Smooth muscle cell (in vitro differentiated cells): ENCODE measurements at regions not wholly inside any gene's neighbourhood (a gene's known extent, or its start where the extent isn't known, plus 50 kb on each side); places are given as distances from the start of the nearest gene placed in this dataset.

Source experiments
- DNase-seq: peaks from one replicate; lab custom pipeline; 2025; ENCODE audit not compliant: unreplicated experiment; lab: John Stamatoyannopoulos, UW
- H2AFZ ChIP-seq: fragments of 200-600 bp; sonication (generic); 2 replicates; pipeline ENCODE4 v1.6.0; 2016; ENCODE audit warnings: antibody characterized with exemption, low read depth, mild to moderate bottlenecking
- H3F3A ChIP-seq: fragments of 200-600 bp; sonication (generic); 2 replicates; pipeline ENCODE4 v1.6.0; 2017; ENCODE audit warnings: antibody characterized with exemption, low read depth
- H3K27ac ChIP-seq: fragments of 200-600 bp; sonication (generic); 2 replicates; pipeline ENCODE4 v1.5.1; 2016; ENCODE audit warnings: low read depth, mild to moderate bottlenecking
- H3K27me3 ChIP-seq: fragments of 200-600 bp; sonication (generic); 2 replicates; pipeline ENCODE4 v1.6.1; 2016; ENCODE audit warnings: low read depth, mild to moderate bottlenecking
- H3K36me3 ChIP-seq: fragments of 200-600 bp; sonication (generic); 2 replicates; pipeline ENCODE4 v1.5.1; 2016; ENCODE audit warnings: low read depth
- H3K4me1 ChIP-seq: fragments of 200-600 bp; sonication (generic); 2 replicates; pipeline ENCODE4 v1.5.1; 2016; ENCODE audit warnings: low read depth
- H3K4me2 ChIP-seq: fragments of 200-600 bp; sonication (generic); 2 replicates; pipeline ENCODE4 v1.6.0; 2016; ENCODE audit warnings: mild to moderate bottlenecking
- H3K4me3 ChIP-seq: fragments of 200-600 bp; sonication (generic); 2 replicates; pipeline ENCODE4 v1.5.1; 2016; ENCODE audit warnings: mild to moderate bottlenecking
- H3K79me2 ChIP-seq: fragments of 200-600 bp; sonication (generic); 2 replicates; pipeline ENCODE4 v1.6.0; 2016; ENCODE audit warnings: low read depth, mild to moderate bottlenecking
- H3K9ac ChIP-seq: fragments of 200-600 bp; sonication (generic); 2 replicates; pipeline ENCODE4 v1.6.0; 2016; ENCODE audit warnings: low read depth
- H3K9me3 ChIP-seq: fragments of 200-600 bp; sonication (generic); replicated peaks from 2 replicates; pipeline ENCODE4 v1.5.1; 2016; ENCODE audit warnings: low read depth
- H4K20me1 ChIP-seq: fragments of 200-600 bp; sonication (generic); 2 replicates; pipeline ENCODE4 v1.6.0; 2016; ENCODE audit warnings: low read depth
- WGBS: methylation state at CpG from one replicate; pipeline ENCODE4 v1.1.7; 2016; ENCODE audit warnings: low lambda C conversion rate; 5-methylcytosine and 5-hydroxymethylcytosine counted together
- TF ChIP-seq, protein P1 (sequence below): fragments of 200-600 bp; sonication (generic); IDR thresholded peaks from 2 replicates; pipeline ENCODE4 v1.5.1; 2017; ENCODE audit warnings: borderline replicate concordance, mild to moderate bottlenecking, antibody characterized with exemption; ENCODE audit not compliant: insufficient read depth, poor library complexity, severe bottlenecking

DNA sequence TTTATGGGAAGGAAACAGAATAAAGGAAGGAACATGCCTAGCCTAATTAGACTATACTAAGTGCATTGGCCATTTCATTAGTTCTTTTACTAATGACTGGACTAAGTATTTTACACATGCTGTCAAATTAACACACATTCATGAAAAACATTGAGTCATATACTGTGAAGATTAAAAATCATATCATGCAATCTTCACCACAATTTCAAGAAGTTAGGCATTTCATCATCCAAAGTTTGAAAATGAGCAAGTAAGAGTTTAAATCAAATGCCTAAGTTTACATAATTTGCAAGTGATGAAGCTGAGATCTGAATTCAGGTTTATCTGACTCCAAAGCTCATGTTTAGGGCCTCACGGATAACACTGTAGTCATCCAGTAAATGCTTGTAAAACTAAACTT, 601.0 kb downstream of the PDCD6IP start:
- 77% methylated on average over 1 of the region's 1 CpG for WGBS
- H3K79me2 ChIP-seq: no peaks in the 10 kb centered on the region
- no peak overlapping the region for H3K4me3 ChIP-seq
- H3F3A ChIP-seq: no peaks in the 10 kb centered on the region
- DNase-seq: no peak
- no peak overlapping the region for H2AFZ ChIP-seq
- no peaks in the 10 kb centered on the region for H3K9me3 ChIP-seq
- no peaks in the 10 kb centered on the region for H3K27me3 ChIP-seq
- no peaks in the 10 kb centered on the region for H3K4me1 ChIP-seq
- H4K20me1 ChIP-seq: no peaks in the 10 kb centered on the region
- H3K36me3 ChIP-seq: no peaks in the 10 kb centered on the region
- TF ChIP-seq, protein P1, sequence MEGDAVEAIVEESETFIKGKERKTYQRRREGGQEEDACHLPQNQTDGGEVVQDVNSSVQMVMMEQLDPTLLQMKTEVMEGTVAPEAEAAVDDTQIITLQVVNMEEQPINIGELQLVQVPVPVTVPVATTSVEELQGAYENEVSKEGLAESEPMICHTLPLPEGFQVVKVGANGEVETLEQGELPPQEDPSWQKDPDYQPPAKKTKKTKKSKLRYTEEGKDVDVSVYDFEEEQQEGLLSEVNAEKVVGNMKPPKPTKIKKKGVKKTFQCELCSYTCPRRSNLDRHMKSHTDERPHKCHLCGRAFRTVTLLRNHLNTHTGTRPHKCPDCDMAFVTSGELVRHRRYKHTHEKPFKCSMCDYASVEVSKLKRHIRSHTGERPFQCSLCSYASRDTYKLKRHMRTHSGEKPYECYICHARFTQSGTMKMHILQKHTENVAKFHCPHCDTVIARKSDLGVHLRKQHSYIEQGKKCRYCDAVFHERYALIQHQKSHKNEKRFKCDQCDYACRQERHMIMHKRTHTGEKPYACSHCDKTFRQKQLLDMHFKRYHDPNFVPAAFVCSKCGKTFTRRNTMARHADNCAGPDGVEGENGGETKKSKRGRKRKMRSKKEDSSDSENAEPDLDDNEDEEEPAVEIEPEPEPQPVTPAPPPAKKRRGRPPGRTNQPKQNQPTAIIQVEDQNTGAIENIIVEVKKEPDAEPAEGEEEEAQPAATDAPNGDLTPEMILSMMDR: no peak
- no peak overlapping the region for H3K4me2 ChIP-seq
- no peak overlapping the region for H3K27ac ChIP-seq
- H3K9ac ChIP-seq: no peak overlapping the region

DNA sequence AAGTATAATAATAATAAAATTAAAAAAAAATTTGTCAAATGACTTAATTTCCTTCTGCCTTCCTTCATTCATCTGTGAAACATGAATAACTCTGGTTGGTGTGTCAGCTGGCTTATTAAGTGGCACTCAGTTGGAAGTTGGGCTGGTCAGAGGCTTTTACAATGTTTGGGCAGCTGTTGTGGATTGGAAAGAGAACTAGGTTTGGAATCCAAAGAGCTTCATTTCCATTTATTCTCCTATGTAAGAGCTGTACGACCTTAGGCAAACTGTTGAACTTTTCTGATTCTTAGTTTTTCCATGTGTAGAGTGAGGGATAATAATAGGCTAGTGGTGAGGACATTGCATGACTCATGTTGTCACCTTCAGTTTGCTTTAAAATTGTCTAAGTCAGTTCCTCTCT, 606.7 kb downstream of the PDCD6IP start:
- H3K79me2 ChIP-seq: no peaks in the 10 kb centered on the region
- WGBS: 39% methylated on average over 1 of the region's 1 CpG
- no peaks in the 10 kb centered on the region for H3K9me3 ChIP-seq
- H3K27me3 ChIP-seq: no peaks in the 10 kb centered on the region
- no peak for DNase-seq
- no peak overlapping the region for H3K27ac ChIP-seq
- no peak overlapping the region for H2AFZ ChIP-seq
- no peaks in the 10 kb centered on the region for H3F3A ChIP-seq
- no peak overlapping the region for H3K4me2 ChIP-seq
- no peaks in the 10 kb centered on the region for H3K36me3 ChIP-seq
- TF ChIP-seq, protein P1: no peak
- no peak overlapping the region for H3K4me3 ChIP-seq
- no peaks in the 10 kb centered on the region for H3K4me1 ChIP-seq
- no peak overlapping the region for H3K9ac ChIP-seq
- H4K20me1 ChIP-seq: no peaks in the 10 kb centered on the region

DNA sequence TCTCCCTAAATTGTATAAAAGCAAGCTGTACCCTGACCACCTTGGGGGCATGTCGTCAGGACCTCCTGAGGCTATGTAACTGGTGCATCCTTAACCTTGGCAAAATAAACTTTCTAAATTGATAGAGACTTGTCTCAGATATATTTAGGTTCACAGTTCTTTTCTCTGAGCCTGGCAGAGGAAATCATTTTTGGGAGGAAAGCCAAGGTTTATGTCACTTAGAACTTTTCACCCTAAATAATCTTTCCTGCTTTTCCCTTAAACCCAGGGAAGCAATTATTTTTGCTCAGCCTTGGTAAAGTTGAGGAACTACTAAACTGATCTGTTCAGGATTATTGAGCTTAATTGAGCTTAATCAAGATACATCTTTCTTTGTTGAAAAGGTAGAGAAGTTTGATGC, 608.9 kb downstream of the PDCD6IP start:
- DNase-seq: no peak
- H3K36me3 ChIP-seq: no peaks in the 10 kb centered on the region
- H3K4me1 ChIP-seq: no peaks in the 10 kb centered on the region
- H2AFZ ChIP-seq: no peak overlapping the region
- H3K4me3 ChIP-seq: no peak overlapping the region
- H3F3A ChIP-seq: no peaks in the 10 kb centered on the region
- H3K79me2 ChIP-seq: no peaks in the 10 kb centered on the region
- TF ChIP-seq, protein P1: no peak
- no peak overlapping the region for H3K27ac ChIP-seq
- H3K9ac ChIP-seq: no peak overlapping the region
- no peaks in the 10 kb centered on the region for H4K20me1 ChIP-seq
- no peaks in the 10 kb centered on the region for H3K27me3 ChIP-seq
- no peak overlapping the region for H3K4me2 ChIP-seq
- H3K9me3 ChIP-seq: no peaks in the 10 kb centered on the region
- WGBS: 56% methylated on average over 1 of the region's 1 CpG

DNA sequence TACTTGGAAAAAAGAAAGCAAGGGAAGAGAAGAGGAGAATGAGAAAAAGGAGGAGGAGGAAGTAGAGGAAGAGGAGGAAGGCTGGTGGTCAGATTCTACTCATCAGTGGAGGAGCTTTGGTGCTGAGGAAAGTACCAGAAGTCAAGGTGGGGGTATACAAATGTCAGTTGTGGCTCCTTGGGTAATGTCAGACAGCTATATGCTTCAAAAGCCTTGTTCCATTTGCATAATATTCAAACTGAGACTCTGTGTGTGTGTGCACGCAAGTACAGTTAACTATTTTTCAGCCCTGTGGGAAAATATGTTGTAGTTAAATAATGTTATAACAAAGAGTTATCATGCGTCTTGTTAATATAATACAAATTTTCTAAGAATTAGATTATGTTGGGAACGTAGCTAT, 609.7 kb downstream of the PDCD6IP start:
- no peak overlapping the region for H3K27ac ChIP-seq
- H3K4me1 ChIP-seq: no peaks in the 10 kb centered on the region
- no peaks in the 10 kb centered on the region for H3K36me3 ChIP-seq
- H3F3A ChIP-seq: no peaks in the 10 kb centered on the region
- H4K20me1 ChIP-seq: no peaks in the 10 kb centered on the region
- WGBS: 87% methylated on average over 3 of the region's 3 CpGs
- H3K9me3 ChIP-seq: no peaks in the 10 kb centered on the region
- no peaks in the 10 kb centered on the region for H3K27me3 ChIP-seq
- DNase-seq: no peak
- H3K4me2 ChIP-seq: no peak overlapping the region
- no peak overlapping the region for H3K9ac ChIP-seq
- H3K79me2 ChIP-seq: no peaks in the 10 kb centered on the region
- no peak overlapping the region for H3K4me3 ChIP-seq
- TF ChIP-seq, protein P1: no peak
- H2AFZ ChIP-seq: no peak overlapping the region
